ENCODE measurements at regions not wholly inside any gene's neighbourhood (a gene's known extent, or its start where the extent isn't known, plus 50 kb on each side); places are given as distances from the start of the nearest gene placed in this dataset.
"Not testable (repeated sequence)": the region's sequence is repeated elsewhere in the genome, so short reads cannot be mapped to it uniquely, and the experiment has no call there.

GRCh38 chr14:45976001-45976400 is 675.6 kb downstream of the RPL10L start:
- no peak for DNase-seq (ENCODE audit: low spot score)

GRCh38 chr14:45972416-45972815 is 679.2 kb downstream of the RPL10L start:
- no peak for DNase-seq (ENCODE audit: low spot score)

- DNase-seq (ENCODE audit: low spot score): no peak
These were observed 681.0 kb downstream of the RPL10L start for GRCh38 chr14:45970621-45971020.

GRCh38 chr14:45968037-45968436 is 683.5 kb downstream of the RPL10L start:
- no peak for DNase-seq (ENCODE audit: low spot score)

- DNase-seq (ENCODE audit: low spot score): no peak
These were observed 696.5 kb upstream of the MIS18BP1 start for GRCh38 chr14:45949479-45949878.

- no peak for DNase-seq (ENCODE audit: low spot score)
These were observed 694.8 kb upstream of the MIS18BP1 start for GRCh38 chr14:45947830-45948229.

- no peak for DNase-seq (ENCODE audit: low spot score)
These were observed 693.2 kb upstream of the MIS18BP1 start for GRCh38 chr14:45946251-45946650.

- no peak for DNase-seq (ENCODE audit: low spot score)
These were observed 687.3 kb upstream of the MIS18BP1 start for GRCh38 chr14:45940318-45940717.

GRCh38 chr14:45939572-45939971 is 686.6 kb upstream of the MIS18BP1 start:
- DNase-seq (ENCODE audit: low spot score): no peak

- DNase-seq (ENCODE audit: low spot score): not testable (repeated sequence)
These were observed 667.0 kb upstream of the MIS18BP1 start for GRCh38 chr14:45919995-45920394.

- DNase-seq (ENCODE audit: low spot score): no peak
These were observed 663.4 kb upstream of the MIS18BP1 start for GRCh38 chr14:45916340-45916953.

- no peak for DNase-seq (ENCODE audit: low spot score)
These were observed 654.8 kb upstream of the MIS18BP1 start for GRCh38 chr14:45907782-45908181.

- no peak for DNase-seq (ENCODE audit: low spot score)
These were observed 653.3 kb upstream of the MIS18BP1 start for GRCh38 chr14:45906257-45906656.

GRCh38 chr14:45905672-45906071 is 652.7 kb upstream of the MIS18BP1 start:
- no peak for DNase-seq (ENCODE audit: low spot score)

- DNase-seq (ENCODE audit: low spot score): no peak
These were observed 651.3 kb upstream of the MIS18BP1 start for GRCh38 chr14:45904314-45904713.

GRCh38 chr14:45902241-45902640 is 649.2 kb upstream of the MIS18BP1 start:
- DNase-seq (ENCODE audit: low spot score): no peak

GRCh38 chr14:45897439-45897838 is 644.4 kb upstream of the MIS18BP1 start:
- DNase-seq (ENCODE audit: low spot score): no peak

GRCh38 chr14:45893127-45893526 is 640.1 kb upstream of the MIS18BP1 start:
- DNase-seq (ENCODE audit: low spot score): no peak

GRCh38 chr14:45891417-45892080 is 638.5 kb upstream of the MIS18BP1 start:
- no peak for DNase-seq (ENCODE audit: low spot score)

GRCh38 chr14:45888766-45889285 is 635.8 kb upstream of the MIS18BP1 start:
- not testable (repeated sequence) for DNase-seq (ENCODE audit: low spot score)

- no peak for DNase-seq (ENCODE audit: low spot score)
These were observed 625.0 kb upstream of the MIS18BP1 start for GRCh38 chr14:45877981-45878380.

GRCh38 chr14:45868863-45869262 is 615.9 kb upstream of the MIS18BP1 start:
- no peak for DNase-seq (ENCODE audit: low spot score)

GRCh38 chr14:45868377-45868776 is 615.4 kb upstream of the MIS18BP1 start:
- DNase-seq (ENCODE audit: low spot score): no peak

All from D341Med (cell line).